ENCODE measurements at regions not wholly inside any gene's neighbourhood (a gene's known extent, or its start where the extent isn't known, plus 50 kb on each side); places are given as distances from the start of the nearest gene placed in this dataset.
"Not testable (repeated sequence)": the region's sequence is repeated elsewhere in the genome, so short reads cannot be mapped to it uniquely, and the experiment has no call there.

DNA sequence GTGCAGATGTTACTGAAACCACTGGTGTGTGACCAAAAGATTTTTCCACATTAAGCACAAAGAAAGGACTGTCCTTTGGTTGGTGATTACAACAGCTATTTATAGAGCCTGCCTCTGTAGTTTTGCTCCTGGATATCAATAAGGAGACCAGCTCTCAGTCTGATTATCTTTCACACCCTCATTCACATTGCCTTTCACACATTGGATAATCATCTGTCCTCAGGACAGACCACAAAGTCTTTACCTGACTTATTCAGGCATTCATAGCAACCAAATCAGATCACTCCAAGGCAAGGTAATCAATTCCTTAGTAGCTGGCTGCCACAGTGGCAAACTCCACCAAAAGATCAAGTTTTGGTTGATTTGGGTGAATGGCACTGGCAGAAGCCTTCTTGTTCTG lies 59.6 kb upstream of the CPSF6 start:
- Histone ChIP-seq H3K4me1 (ENCODE audit: control insufficient read depth in 1 of 2, insufficient read depth in 2 of 2, low read length in 2 of 2) (no peaks in the 10 kb centered on the region), H3K9me3 (ENCODE audit: control insufficient read depth, low read length) (peaks cover 2% of the 10 kb centered on the region), H3K27me3 (ENCODE audit: control insufficient read depth in 1 of 2, insufficient read depth in 2 of 2, low read length in 1 of 2) (no peaks in the 10 kb centered on the region), H3K36me3 (ENCODE audit: control insufficient read depth in 1 of 2, insufficient read depth in 2 of 2, low read length in 1 of 2) (no peaks in the 10 kb centered on the region), H3K4me3 (ENCODE audit: low read length in 2 of 2) (no peak overlapping the region), H3K27ac (ENCODE audit: low read depth in 1 of 2, low read length in 2 of 2) (no peak overlapping the region)
- intact Hi-C loops (cut with DNase I), result no loop called here
- DNase-seq (no peak), ATAC-seq (ENCODE audit: low FRiP score) (no peak)

DNA sequence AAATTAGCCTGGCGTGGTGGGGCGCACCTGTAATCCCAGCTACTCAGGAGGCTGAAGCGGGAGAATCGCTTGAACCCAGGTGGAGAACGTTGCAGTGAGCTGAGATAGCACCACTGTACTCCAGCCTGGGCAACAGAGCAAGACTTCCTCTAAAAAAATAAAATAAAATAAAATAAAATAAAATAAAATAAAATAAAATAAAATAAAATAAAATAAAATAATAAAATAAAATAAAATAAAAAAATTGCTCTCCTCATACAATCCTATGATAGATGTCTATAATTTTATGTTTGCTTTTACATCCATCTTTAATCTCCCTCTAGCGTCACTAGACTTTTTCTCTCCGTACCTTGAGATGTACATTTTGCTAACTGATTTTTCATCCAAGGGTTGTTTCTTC lies 51.8 kb upstream of the CPSF6 start:
- H3K36me3 ChIP-seq (ENCODE audit: control insufficient read depth in 1 of 2, insufficient read depth in 2 of 2, low read length in 1 of 2); ATAC-seq (ENCODE audit: low FRiP score); H3K27ac ChIP-seq (ENCODE audit: low read depth in 1 of 2, low read length in 2 of 2); DNase-seq; H3K9me3 ChIP-seq (ENCODE audit: control insufficient read depth, low read length); intact Hi-C loops (cut with DNase I); H3K4me1 ChIP-seq (ENCODE audit: control insufficient read depth in 1 of 2, insufficient read depth in 2 of 2, low read length in 2 of 2); H3K4me3 ChIP-seq (ENCODE audit: low read length in 2 of 2); H3K27me3 ChIP-seq (ENCODE audit: control insufficient read depth in 1 of 2, insufficient read depth in 2 of 2, low read length in 1 of 2): not testable (repeated sequence)
- 50 to 67% methylated on average over 7 of the region's 7 CpGs for WGBS, 2 donors

- Histone ChIP-seq H3K27me3 (ENCODE audit: control insufficient read depth in 1 of 2, insufficient read depth in 2 of 2, low read length in 1 of 2) (no peaks in the 10 kb centered on the region), H3K27ac (ENCODE audit: low read depth in 1 of 2, low read length in 2 of 2) (no peak overlapping the region), H3K4me1 (ENCODE audit: control insufficient read depth in 1 of 2, insufficient read depth in 2 of 2, low read length in 2 of 2) (no peaks in the 10 kb centered on the region), H3K9me3 (ENCODE audit: control insufficient read depth, low read length) (no peaks in the 10 kb centered on the region), H3K36me3 (ENCODE audit: control insufficient read depth in 1 of 2, insufficient read depth in 2 of 2, low read length in 1 of 2) (no peaks in the 10 kb centered on the region), H3K4me3 (ENCODE audit: low read length in 2 of 2) (no peak overlapping the region)
- intact Hi-C loops (cut with DNase I), result no loop called here
- no peak for ATAC-seq (ENCODE audit: low FRiP score)
- 42 to 50% methylated on average over 4 of the region's 4 CpGs for WGBS, 2 donors
- DNase-seq, result no peak
Observed at GRCh38 chr12:69189378-69189978, 49.9 kb upstream of the CPSF6 start.

All from aorta (tissue), 5 donors.